ENCODE measurements at regions not wholly inside any gene's neighbourhood (a gene's known extent, or its start where the extent isn't known, plus 50 kb on each side); places are given as distances from the start of the nearest gene placed in this dataset.

DNA sequence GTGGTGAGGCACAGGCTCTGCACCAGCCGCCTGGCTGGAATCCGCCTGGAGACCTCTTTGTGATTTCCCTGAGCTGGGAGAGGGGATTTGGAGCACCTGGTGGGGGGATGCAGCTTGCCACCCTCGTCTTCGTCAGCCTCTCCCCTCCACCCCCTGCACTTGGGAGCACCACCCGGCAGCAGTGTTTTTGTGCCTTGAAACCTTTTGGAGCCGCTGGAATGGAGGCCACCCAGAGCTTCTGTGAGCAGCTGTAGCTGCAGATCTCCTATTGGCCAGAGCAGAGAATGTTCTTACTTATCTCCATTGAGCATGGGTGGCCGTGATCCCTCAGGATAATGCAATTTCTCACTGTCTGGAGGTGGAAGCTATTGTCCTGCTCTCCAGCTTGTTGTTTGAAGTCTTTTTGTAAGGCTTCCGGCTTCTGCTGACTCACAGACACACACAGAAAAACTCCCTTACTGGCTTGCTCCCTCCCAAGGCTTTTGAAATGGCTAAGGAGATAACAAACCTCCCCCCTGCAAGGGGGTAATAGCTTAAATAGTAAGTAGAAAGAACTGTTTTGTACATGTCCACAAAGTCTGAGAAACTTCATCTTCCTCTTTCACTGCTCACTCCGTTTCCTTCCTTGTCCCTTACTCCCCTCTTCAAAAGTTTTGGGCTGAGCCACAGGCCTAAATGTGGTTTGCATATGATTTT lies 271.2 kb downstream of the PRL start:
- peaks cover 0 to 28% (median 16%) of the 10 kb centered on the region in 6 donors for H3K4me1 ChIP-seq
- H3K4me3 ChIP-seq, result no peak overlapping the region
- peak overlapping the region in 6 of 8 donors; percentile 1 to 75 (median 62) for H3K27ac ChIP-seq
- H3K27me3 ChIP-seq (replicated peaks in 1 of 7), result no peaks in the 10 kb centered on the region
- WGBS, 5 donors, result 32 to 44% (median 37%) methylated on average over 8 to 9 of the region's 9 CpGs
- no peak for TF ChIP-seq POLR2A (IDR thresholded peaks at IDR 0.05)
- TF ChIP-seq POLR2AphosphoS5 (IDR thresholded peaks at IDR 0.05), result no peak
- TF ChIP-seq, protein P1, sequence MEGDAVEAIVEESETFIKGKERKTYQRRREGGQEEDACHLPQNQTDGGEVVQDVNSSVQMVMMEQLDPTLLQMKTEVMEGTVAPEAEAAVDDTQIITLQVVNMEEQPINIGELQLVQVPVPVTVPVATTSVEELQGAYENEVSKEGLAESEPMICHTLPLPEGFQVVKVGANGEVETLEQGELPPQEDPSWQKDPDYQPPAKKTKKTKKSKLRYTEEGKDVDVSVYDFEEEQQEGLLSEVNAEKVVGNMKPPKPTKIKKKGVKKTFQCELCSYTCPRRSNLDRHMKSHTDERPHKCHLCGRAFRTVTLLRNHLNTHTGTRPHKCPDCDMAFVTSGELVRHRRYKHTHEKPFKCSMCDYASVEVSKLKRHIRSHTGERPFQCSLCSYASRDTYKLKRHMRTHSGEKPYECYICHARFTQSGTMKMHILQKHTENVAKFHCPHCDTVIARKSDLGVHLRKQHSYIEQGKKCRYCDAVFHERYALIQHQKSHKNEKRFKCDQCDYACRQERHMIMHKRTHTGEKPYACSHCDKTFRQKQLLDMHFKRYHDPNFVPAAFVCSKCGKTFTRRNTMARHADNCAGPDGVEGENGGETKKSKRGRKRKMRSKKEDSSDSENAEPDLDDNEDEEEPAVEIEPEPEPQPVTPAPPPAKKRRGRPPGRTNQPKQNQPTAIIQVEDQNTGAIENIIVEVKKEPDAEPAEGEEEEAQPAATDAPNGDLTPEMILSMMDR (IDR thresholded peaks at IDR 0.05 in 8 of 11, conservative IDR thresholded peaks at IDR 0.05 in 3 of 11), result no peak
- H3K9me3 ChIP-seq, result peaks cover 0 to 12% (median 6%) of the 10 kb centered on the region in 8 donors
- intact Hi-C loops (cut with DNase I; ENCODE audit: low total_unique reads), result no loop called here
- no peak for DNase-seq
- no peaks in the 10 kb centered on the region for H3K36me3 ChIP-seq

DNA sequence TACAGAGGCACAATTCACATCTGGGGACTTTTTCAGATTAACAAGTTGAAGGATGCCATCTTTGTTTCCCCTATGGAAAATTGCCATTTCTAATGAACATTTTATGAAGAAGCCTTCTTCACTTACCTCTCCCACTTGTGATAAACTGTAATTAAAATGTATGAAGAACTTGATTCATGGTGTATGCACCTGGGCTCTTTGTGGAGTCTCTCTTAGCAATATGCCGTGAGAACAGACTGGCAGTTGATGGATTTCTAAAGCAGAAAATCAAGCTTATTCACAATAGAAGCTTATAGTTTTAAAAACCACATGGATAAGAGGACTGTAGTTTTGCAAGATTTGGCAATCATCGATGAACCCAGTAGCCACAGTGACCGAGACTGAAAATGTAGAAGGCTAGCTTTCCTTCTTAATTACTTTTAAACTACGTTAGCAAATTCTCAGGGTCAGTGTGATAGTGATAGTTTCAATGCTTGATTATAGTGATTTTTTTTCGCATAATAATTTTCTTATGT lies 270.6 kb downstream of the PRL start:
- TF ChIP-seq, protein P1 (IDR thresholded peaks at IDR 0.05 in 8 of 11, conservative IDR thresholded peaks at IDR 0.05 in 3 of 11), result no peak
- TF ChIP-seq POLR2AphosphoS5 (IDR thresholded peaks at IDR 0.05) (no peak), POLR2A (IDR thresholded peaks at IDR 0.05) (no peak)

DNA sequence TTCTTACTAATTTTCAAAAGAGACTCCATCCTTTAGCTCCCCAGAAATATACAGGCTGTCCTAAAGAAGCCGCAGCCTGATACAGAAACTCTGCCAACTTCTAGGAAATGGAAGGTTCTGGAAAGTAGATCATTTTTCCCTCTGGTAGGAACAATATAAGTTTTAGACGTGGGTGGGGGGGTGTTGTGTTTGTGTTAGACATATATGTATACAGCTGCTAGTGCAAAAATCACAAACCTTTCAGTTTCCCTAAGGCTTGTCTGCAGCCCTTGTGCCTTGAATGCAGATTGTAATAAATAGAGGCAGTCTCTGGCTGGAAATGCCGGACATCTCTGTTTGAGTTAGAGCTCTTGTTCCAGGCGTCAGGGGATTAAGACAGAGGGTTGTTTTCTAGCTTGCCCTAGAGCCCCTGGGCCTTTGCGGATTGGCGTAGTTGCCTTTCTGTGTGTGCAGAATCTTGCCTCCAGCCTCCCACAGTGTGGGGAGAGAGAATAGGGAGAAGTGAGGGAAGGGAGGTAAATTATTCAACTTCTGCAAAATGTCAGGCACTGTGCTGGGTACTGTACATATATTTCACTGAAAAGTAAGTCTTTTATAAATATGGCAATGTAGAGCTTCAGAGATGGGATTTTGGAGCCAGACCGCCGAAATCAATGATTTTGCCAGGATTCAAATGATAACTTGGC lies 269.7 kb downstream of the PRL start:
- H3K27me3 ChIP-seq (replicated peaks in 1 of 7), result no peaks in the 10 kb centered on the region
- H3K4me1 ChIP-seq, result peaks cover 0 to 28% (median 16%) of the 10 kb centered on the region in 6 donors
- TF ChIP-seq POLR2AphosphoS5 (IDR thresholded peaks at IDR 0.05) (no peak), POLR2A (IDR thresholded peaks at IDR 0.05) (no peak)
- TF ChIP-seq, protein P1 (IDR thresholded peaks at IDR 0.05 in 8 of 11, conservative IDR thresholded peaks at IDR 0.05 in 3 of 11), result no peak
- no peak overlapping the region for H3K4me3 ChIP-seq
- peaks cover 0 to 5% (median 2%) of the 10 kb centered on the region in 8 donors for H3K9me3 ChIP-seq
- intact Hi-C loops (cut with DNase I; ENCODE audit: low total_unique reads), result no loop called here
- H3K27ac ChIP-seq, result peak overlapping the region in 1 of 8 donors; percentile 75
- H3K36me3 ChIP-seq, result no peaks in the 10 kb centered on the region
- no peak for DNase-seq
- 86 to 97% (median 93%) methylated on average over 8 of the region's 8 CpGs for WGBS, 5 donors

More for the DNA sequence above, 270.6 kb downstream of the PRL start:
- Histone ChIP-seq H3K27me3 (replicated peaks in 1 of 7) (no peaks in the 10 kb centered on the region), H3K27ac (peak overlapping the region in 5 of 8 donors; percentile 38 to 75 (median 71)), H3K4me1 (peaks cover 0 to 28% (median 16%) of the 10 kb centered on the region in 6 donors), H3K9me3 (peaks cover 0 to 12% (median 6%) of the 10 kb centered on the region in 8 donors), H3K4me3 (no peak overlapping the region), H3K36me3 (no peaks in the 10 kb centered on the region)
- intact Hi-C loops (cut with DNase I; ENCODE audit: low total_unique reads), result no loop called here
- no peak for DNase-seq
- WGBS, 5 donors, result 52 to 80% (median 60%) methylated on average over 5 of the region's 5 CpGs
